ENCODE measurements at regions not wholly inside any gene's neighbourhood (a gene's known extent, or its start where the extent isn't known, plus 50 kb on each side); places are given as distances from the start of the nearest gene placed in this dataset.

DNA sequence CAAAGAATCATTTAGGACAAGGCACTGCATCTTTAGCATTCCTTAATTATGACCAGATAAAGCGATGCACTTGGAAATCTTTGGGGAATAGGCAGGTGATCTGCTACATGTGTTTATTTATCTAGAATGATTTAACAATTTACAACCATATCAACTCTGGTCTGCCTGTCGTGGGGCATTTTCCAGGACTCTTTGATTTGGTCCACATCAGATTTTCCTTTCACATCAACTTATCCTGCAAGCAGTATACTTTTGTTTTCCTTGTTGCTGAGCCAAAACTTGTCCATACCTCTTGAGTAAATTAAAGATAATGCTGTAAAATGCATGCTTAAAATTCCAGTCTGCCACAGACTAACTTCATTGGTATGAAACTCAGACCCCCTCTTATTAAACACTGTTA lies 312.4 kb upstream of the TCF4 start:
- TF ChIP-seq POLR2A (IDR thresholded peaks at IDR 0.05): no peak
- no peak for TF ChIP-seq CTCF (IDR thresholded peaks at IDR 0.05 in 4 of 5, conservative IDR thresholded peaks at IDR 0.05 in 1 of 5)

All from gastrocnemius medialis (tissue), 4 donors.